H9 (cell line): ENCODE measurements at regions not wholly inside any gene's neighbourhood (a gene's known extent, or its start where the extent isn't known, plus 50 kb on each side); places are given as distances from the start of the nearest gene placed in this dataset.

Source experiments
- DNase-seq: peaks from one replicate; pipeline ENCODE4 v3.0.0-alpha.2; 2017
- H2AFZ ChIP-seq: one replicate; pipeline ENCODE4 v1.6.1; 2013; ENCODE audit warnings: mild to moderate bottlenecking, low read length, control low read depth, moderate library complexity
- H2AK5ac ChIP-seq: 2 replicates; pipeline ENCODE4 v1.6.1; 2013; ENCODE audit warnings: low read length, control low read depth, mixed read lengths; ENCODE audit not compliant: insufficient read length
- H2BK120ac ChIP-seq: one replicate; pipeline ENCODE4 v1.6.1; 2013; ENCODE audit warnings: low read depth, mild to moderate bottlenecking, low read length, control low read depth, inconsistent platforms; ENCODE audit not compliant: poor library complexity, severe bottlenecking
- H2BK12ac ChIP-seq: 2 replicates; pipeline ENCODE4 v1.6.1; 2013; ENCODE audit warnings: low read length, control low read depth, mixed read lengths, low read depth; ENCODE audit not compliant: insufficient read length
- H2BK15ac ChIP-seq: 2 replicates; pipeline ENCODE4 v1.6.1; 2013; ENCODE audit warnings: low read depth, low read length, control low read depth
- H2BK20ac ChIP-seq: one replicate; pipeline ENCODE4 v1.6.1; 2013; ENCODE audit warnings: low read depth, mild to moderate bottlenecking, low read length, control low read depth, inconsistent platforms; ENCODE audit not compliant: poor library complexity, severe bottlenecking
- H2BK5ac ChIP-seq: 2 replicates; pipeline ENCODE4 v1.6.1; 2013; ENCODE audit warnings: low read length, control low read depth, mixed read lengths; ENCODE audit not compliant: insufficient read length
- H3K14ac ChIP-seq: 2 replicates; pipeline ENCODE4 v1.6.1; 2013; ENCODE audit warnings: low read length, control low read depth; ENCODE audit not compliant: insufficient read depth
- H3K18ac ChIP-seq: 2 replicates; pipeline ENCODE4 v1.6.1; 2013; ENCODE audit warnings: low read depth, mild to moderate bottlenecking, mixed read lengths, low read length, control low read depth; ENCODE audit not compliant: insufficient read length
- H3K23ac ChIP-seq: 2 replicates; pipeline ENCODE4 v1.6.1; 2013; ENCODE audit warnings: low read length, control low read depth, mixed read lengths, low read depth; ENCODE audit not compliant: insufficient read length
- H3K23me2 ChIP-seq: 2 replicates; pipeline ENCODE4 v1.6.1; 2013; ENCODE audit warnings: low read depth, mild to moderate bottlenecking, mixed read lengths, low read length, control low read depth; ENCODE audit not compliant: insufficient read length, poor library complexity, severe bottlenecking
- H3K27ac ChIP-seq: 2 replicates; pipeline ENCODE4 v1.5.1; 2013; ENCODE audit warnings: low read length, control low read depth, mixed read lengths, low read depth; ENCODE audit not compliant: insufficient read length
- H3K27me3 ChIP-seq: 2 replicates; pipeline ENCODE4 v1.6.1; 2013; ENCODE audit warnings: low read length, control low read depth, inconsistent platforms; ENCODE audit not compliant: insufficient read depth
- H3K4ac ChIP-seq: 2 replicates; pipeline ENCODE4 v1.6.1; 2013; ENCODE audit warnings: low read depth, mild to moderate bottlenecking, control low read depth, inconsistent platforms, low read length, moderate library complexity
- H3K4me1 ChIP-seq: 2 replicates; pipeline ENCODE4 v1.6.1; 2013; ENCODE audit warnings: low read length, control low read depth, inconsistent platforms; ENCODE audit not compliant: insufficient read depth
- H3K4me2 ChIP-seq: 2 replicates; pipeline ENCODE4 v1.6.1; 2013; ENCODE audit warnings: low read length, control low read depth, mixed read lengths; ENCODE audit not compliant: insufficient read length, insufficient read depth
- H3K56ac ChIP-seq: 2 replicates; pipeline ENCODE4 v1.6.1; 2013; ENCODE audit warnings: low read depth, mild to moderate bottlenecking, mixed read lengths, low read length, control low read depth; ENCODE audit not compliant: insufficient read length
- H3K79me1 ChIP-seq: 2 replicates; pipeline ENCODE4 v1.6.1; 2013; ENCODE audit warnings: low read depth, mild to moderate bottlenecking, moderate library complexity, low read length, control low read depth, inconsistent platforms; ENCODE audit not compliant: insufficient read depth, poor library complexity, severe bottlenecking
- H3K79me2 ChIP-seq: 2 replicates; pipeline ENCODE4 v1.6.1; 2013; ENCODE audit warnings: low read length, control low read depth, inconsistent platforms; ENCODE audit not compliant: insufficient read depth
- H3K9ac ChIP-seq: 2 replicates; pipeline ENCODE4 v1.6.1; 2013; ENCODE audit warnings: low read length, control low read depth, mixed read lengths; ENCODE audit not compliant: insufficient read length; ENCODE audit errors: extremely low read depth
- H3K9me3 ChIP-seq: one replicate; pipeline ENCODE4 v1.6.1; 2013; ENCODE audit warnings: low read depth, low read length, inconsistent platforms; ENCODE audit not compliant: control insufficient read depth
- H3T11ph ChIP-seq: one replicate; pipeline ENCODE4 v1.6.1; 2013; ENCODE audit warnings: mild to moderate bottlenecking, low read length, control low read depth, inconsistent platforms
- H4K20me1 ChIP-seq: one replicate; pipeline ENCODE4 v1.6.1; 2013; ENCODE audit not compliant: control insufficient read depth, insufficient read length, insufficient read depth
- H4K5ac ChIP-seq: 2 replicates; pipeline ENCODE4 v1.6.1; 2013; ENCODE audit warnings: low read depth, mild to moderate bottlenecking, mixed read lengths, low read length, control low read depth; ENCODE audit not compliant: insufficient read length
- H4K8ac ChIP-seq: replicated peaks from 2 replicates; pipeline ENCODE4 v1.6.1; 2013; ENCODE audit warnings: low read length, control low read depth, mixed read lengths, low read depth; ENCODE audit not compliant: insufficient read length
- H4K91ac ChIP-seq: 2 replicates; pipeline ENCODE4 v1.6.1; 2013; ENCODE audit warnings: low read depth, mild to moderate bottlenecking, moderate library complexity, mixed read lengths, low read length, control low read depth; ENCODE audit not compliant: insufficient read length
- H3K27ac Mint-ChIP-seq, 3 experiments: 2 replicates in 2 of 3; 3 replicates in 1 of 3; pipeline ENCODE4 v1.8.0; 2020 to 2021; ENCODE audit warnings: mixed read lengths in 3 of 3, mild to moderate bottlenecking in 1 of 3, moderate library complexity in 1 of 3
- H3K27me3 Mint-ChIP-seq: 2 replicates; pipeline ENCODE4 v1.8.0; 2021; ENCODE audit warnings: low read depth, mild to moderate bottlenecking, moderate library complexity, mixed read lengths
- H3K36me3 Mint-ChIP-seq, 3 experiments: 2 replicates in 2 of 3; 3 replicates in 1 of 3; pipeline ENCODE4 v1.8.0; 2020 to 2021; ENCODE audit warnings: low read depth in 3 of 3, mixed read lengths in 3 of 3; ENCODE audit not compliant: insufficient read depth in 1 of 3
- H3K4me1 Mint-ChIP-seq, 2 experiments: 2 replicates each; pipeline ENCODE4 v1.8.0; 2020; ENCODE audit warnings: mixed read lengths in 2 of 2
- H3K4me3 Mint-ChIP-seq, 2 experiments: 2 replicates in 1 of 2; 3 replicates in 1 of 2; pipeline ENCODE4 v1.8.0; 2020 to 2021; ENCODE audit warnings: mild to moderate bottlenecking in 2 of 2, mixed read lengths in 2 of 2, moderate library complexity in 1 of 2
- H3K9me3 Mint-ChIP-seq, 2 experiments: 2 replicates in 1 of 2; 3 replicates in 1 of 2; pipeline ENCODE4 v1.8.0; 2020; ENCODE audit warnings: mild to moderate bottlenecking in 2 of 2, mixed read lengths in 2 of 2, moderate library complexity in 1 of 2
- WGBS: extraction: QIAGEN DNeasy Blood & Tissue Kit; methylation state at CpG from one replicate; pipeline ENCODE4 v1.1.7; 2013; ENCODE audit warnings: missing lambda C conversion rate, low lambda C conversion rate, mixed read lengths; ENCODE audit not compliant: insufficient read length; ENCODE audit errors: extremely low coverage; 5-methylcytosine and 5-hydroxymethylcytosine counted together
- TF ChIP-seq, protein P1 (sequence below): fragments of 200-600 bp; sonication (generic); conservative IDR thresholded peaks from 3 replicates; pipeline ENCODE4 v1.8.0; 2021; ENCODE audit warnings: antibody characterized with exemption, mild to moderate bottlenecking

DNA sequence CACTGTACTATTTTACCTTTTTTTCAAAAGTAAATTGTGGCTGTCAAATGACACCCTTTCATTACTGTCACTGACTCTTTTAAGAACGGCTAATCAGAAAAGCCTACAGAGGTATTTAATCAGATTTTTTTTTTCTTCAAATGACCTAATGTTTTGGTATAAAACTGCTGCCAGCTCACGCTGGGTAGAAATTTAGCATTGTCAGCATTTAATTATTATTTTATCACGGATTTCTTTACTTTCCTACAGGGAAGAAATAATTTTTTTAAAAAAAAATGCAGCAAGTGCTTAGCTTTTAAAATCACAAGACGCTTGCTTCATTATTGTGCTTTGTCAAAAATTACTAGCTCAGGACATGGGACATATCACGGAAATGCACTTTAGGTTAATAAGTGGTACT is 149.1 kb upstream of the FOXN3 start:
- TF ChIP-seq, protein P1, sequence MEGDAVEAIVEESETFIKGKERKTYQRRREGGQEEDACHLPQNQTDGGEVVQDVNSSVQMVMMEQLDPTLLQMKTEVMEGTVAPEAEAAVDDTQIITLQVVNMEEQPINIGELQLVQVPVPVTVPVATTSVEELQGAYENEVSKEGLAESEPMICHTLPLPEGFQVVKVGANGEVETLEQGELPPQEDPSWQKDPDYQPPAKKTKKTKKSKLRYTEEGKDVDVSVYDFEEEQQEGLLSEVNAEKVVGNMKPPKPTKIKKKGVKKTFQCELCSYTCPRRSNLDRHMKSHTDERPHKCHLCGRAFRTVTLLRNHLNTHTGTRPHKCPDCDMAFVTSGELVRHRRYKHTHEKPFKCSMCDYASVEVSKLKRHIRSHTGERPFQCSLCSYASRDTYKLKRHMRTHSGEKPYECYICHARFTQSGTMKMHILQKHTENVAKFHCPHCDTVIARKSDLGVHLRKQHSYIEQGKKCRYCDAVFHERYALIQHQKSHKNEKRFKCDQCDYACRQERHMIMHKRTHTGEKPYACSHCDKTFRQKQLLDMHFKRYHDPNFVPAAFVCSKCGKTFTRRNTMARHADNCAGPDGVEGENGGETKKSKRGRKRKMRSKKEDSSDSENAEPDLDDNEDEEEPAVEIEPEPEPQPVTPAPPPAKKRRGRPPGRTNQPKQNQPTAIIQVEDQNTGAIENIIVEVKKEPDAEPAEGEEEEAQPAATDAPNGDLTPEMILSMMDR: no peak
- H3K23ac ChIP-seq: no peak overlapping the region

More for the DNA sequence above, 149.1 kb upstream of the FOXN3 start:
- no peak overlapping the region for H3T11ph ChIP-seq
- no peak overlapping the region for H2AK5ac ChIP-seq
- DNase-seq: no peak
- no peak overlapping the region for H2BK120ac ChIP-seq
- no peaks in the 10 kb centered on the region for H4K20me1 ChIP-seq
- no peak overlapping the region for H3K4me2 ChIP-seq
- no peak overlapping the region for H3K4ac ChIP-seq
- peaks cover 3% of the 10 kb centered on the region; the same call in 1 of the 2 replicates for H3K4me1 ChIP-seq
- no peaks in the 10 kb centered on the region for H3K27me3 ChIP-seq
- H2BK5ac ChIP-seq: no peak overlapping the region
- H2BK20ac ChIP-seq: no peak overlapping the region
- no CpG with 5 or more reads among the region's 5 CpGs for WGBS
- no peak overlapping the region for H2BK15ac ChIP-seq
- no peak overlapping the region for H3K4me3 Mint-ChIP-seq
- H3K79me2 ChIP-seq: peaks cover 3% of the 10 kb centered on the region; the same call in 1 of the 2 replicates
- peaks cover 36 to 43% of the 10 kb centered on the region in 2 experiments for H3K4me1 Mint-ChIP-seq
- no peak overlapping the region for H3K27ac ChIP-seq
- no peaks in the 10 kb centered on the region for H3K9me3 ChIP-seq
- no peak overlapping the region for H4K8ac ChIP-seq
- peaks cover 3% of the 10 kb centered on the region for H3K79me1 ChIP-seq
- H3K36me3 Mint-ChIP-seq: peaks cover 9 to 28% (median 25%) of the 10 kb centered on the region in 3 experiments
- no peak overlapping the region for H4K5ac ChIP-seq
- H3K14ac ChIP-seq: no peak overlapping the region
- no peak overlapping the region for H3K56ac ChIP-seq
- no peak overlapping the region for H3K9ac ChIP-seq
- no peak overlapping the region for H2AFZ ChIP-seq
- H2BK12ac ChIP-seq: no peak overlapping the region
- no peaks in the 10 kb centered on the region for H3K27me3 Mint-ChIP-seq
- H3K9me3 Mint-ChIP-seq: peaks cover 0 to 5% of the 10 kb centered on the region in 2 experiments; a peak in 2 of 5 replicates
- H4K91ac ChIP-seq: no peak overlapping the region
- H3K23me2 ChIP-seq: no peaks in the 10 kb centered on the region
- H3K18ac ChIP-seq: no peak overlapping the region
- H3K27ac Mint-ChIP-seq: peak overlapping the region in 2 of 3 experiments; percentile 27 to 31; a peak in 3 of 7 replicates
